ENCODE measurements at regions not wholly inside any gene's neighbourhood (a gene's known extent, or its start where the extent isn't known, plus 50 kb on each side); places are given as distances from the start of the nearest gene placed in this dataset.

DNA sequence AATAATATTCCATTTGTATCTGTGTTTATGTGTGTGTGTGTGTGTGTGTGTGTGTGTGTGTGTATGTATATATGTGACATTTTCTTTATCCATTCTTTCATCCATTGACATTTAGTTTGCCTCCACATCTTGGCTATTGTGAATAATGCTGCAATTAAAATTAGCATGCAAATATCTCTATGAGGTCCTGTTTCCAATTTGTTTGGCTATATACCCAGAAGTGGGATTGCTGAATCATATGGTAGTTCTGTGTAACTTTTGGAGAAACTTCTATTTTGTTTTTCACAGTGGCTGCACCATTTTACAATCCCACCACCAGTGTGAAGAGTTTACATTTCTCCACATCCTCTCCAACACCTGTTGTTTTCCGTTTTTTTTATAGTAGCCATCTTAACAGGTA, 53.1 kb downstream of the CH25H start:
- no peak for DNase-seq

GRCh38 chr10:89153116-89153515, 54.0 kb downstream of the CH25H start:
- no peak for DNase-seq

GRCh38 chr10:89151857-89152256, 55.3 kb downstream of the CH25H start:
- no peak for DNase-seq

- DNase-seq = no peak
Measured at GRCh38 chr10:89148061-89148460, 59.1 kb downstream of the CH25H start.

GRCh38 chr10:89147256-89147655, 59.9 kb downstream of the CH25H start:
- no peak for DNase-seq

- no peak for DNase-seq
Measured at GRCh38 chr10:89144836-89145235, 62.3 kb downstream of the CH25H start.

DNA sequence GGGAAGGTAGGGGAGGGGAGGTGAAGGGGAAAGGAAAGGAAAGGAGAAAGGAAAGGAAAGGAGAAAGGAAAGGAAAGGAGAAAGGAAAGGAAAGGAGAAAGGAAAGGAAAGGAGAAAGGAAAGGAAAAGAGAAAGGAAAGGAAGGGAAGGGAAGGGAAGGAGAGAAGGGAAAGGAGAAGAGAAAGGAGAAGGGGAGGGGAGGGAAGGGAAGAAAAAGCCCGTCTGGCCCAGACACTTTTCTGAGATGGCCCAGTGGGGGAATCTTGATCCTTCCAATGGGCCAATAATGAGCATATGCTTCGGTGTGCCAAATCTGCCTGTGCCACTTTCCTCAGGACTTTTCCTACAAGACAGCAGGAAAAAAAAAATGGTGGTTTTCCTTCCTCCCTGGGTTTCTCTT, 64.5 kb downstream of the CH25H start:
- no peak for DNase-seq

- no peak for DNase-seq
Measured at GRCh38 chr10:89138755-89139490, 68.2 kb downstream of the CH25H start.

DNA sequence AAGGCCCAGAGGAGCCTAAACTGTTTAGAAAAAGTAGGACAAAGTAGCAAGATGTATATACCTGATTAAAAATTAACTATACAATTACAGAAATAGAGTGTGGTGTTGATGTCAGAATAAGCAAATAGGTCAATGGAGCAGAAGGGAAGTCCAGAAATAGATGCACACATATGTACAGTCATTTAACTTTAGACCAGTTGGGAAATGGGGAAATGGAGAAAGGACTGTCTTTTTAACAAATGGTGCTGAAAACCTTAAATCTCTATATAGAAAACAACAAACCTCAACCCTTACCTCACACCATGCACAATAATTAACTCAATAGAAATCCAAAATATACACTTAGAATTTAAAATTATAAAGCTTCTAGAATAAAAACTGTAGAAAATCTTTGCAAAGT, 72.2 kb downstream of the CH25H start:
- DNase-seq = no peak

GRCh38 chr10:89129911-89130310, 77.2 kb downstream of the CH25H start:
- peak in 10 of 58 donors; percentile 0 to 25 (median 8) for DNase-seq

DNA sequence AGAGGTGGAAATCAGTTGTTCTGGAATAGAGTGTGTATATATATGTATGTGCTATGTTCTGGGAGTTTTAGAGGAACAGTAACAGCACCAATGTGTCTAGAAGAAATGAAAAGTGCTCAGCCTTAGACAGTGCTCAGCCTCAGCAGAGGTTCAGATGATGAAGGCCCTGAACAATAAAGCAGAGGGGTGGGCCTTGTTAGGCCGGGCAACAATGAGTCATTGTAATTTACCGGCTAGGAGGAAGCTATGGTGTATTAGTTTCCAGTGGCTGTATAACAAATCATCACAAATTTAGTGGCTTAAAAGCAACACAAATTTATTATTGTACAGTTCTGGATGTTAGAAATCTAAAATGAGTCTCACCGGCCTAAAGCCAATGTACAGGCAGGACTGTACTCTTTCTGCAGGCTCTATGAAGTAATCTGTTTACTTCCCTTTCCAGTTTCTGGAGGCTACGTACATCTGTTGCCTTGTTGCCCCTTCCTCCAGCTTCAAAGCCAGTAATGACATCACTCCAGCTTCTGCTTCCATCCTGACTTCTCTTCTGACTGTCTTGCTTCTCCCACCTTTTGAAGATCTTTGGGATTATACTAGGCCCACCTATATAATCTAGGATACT, 84.6 kb downstream of the CH25H start:
- peak in 1 of 58 donors; percentile 43 for DNase-seq

DNA sequence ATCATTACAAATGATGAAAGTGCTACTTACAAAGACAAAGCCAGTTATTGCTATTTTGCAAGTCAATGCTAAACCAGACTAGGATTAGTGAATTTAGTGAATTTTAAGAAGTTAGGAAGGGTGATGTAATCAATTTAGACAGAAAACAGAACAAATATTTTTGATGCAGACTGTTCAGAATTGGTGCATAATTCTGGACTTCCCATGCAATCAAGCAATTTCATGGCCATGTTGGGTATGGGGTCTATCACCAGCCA, 85.4 kb downstream of the CH25H start:
- DNase-seq = no peak

- peak in 1 of 58 donors; percentile 6 for DNase-seq
Measured at GRCh38 chr10:89120931-89121763, 86.0 kb downstream of the CH25H start.

DNA sequence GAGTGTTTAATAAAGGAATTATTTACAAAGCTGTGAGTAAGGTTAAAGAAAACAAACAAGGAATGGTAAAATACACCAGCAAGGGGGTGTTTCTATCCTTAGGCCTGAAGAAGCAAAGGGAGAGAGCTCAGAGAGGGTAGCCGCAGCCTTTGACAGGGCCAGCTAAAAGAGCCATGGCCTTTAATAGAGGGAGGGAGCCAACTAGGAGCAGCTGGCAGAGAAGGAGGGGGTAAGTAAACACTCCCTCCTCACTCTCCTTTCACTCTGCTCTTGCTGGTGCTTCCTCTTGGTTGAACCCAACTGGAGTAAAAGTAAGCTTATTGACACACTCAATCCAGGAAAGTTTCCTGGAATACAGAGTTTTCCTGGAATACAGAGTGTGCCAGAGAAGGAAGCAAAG, 87.5 kb downstream of the CH25H start:
- no peak for DNase-seq

DNA sequence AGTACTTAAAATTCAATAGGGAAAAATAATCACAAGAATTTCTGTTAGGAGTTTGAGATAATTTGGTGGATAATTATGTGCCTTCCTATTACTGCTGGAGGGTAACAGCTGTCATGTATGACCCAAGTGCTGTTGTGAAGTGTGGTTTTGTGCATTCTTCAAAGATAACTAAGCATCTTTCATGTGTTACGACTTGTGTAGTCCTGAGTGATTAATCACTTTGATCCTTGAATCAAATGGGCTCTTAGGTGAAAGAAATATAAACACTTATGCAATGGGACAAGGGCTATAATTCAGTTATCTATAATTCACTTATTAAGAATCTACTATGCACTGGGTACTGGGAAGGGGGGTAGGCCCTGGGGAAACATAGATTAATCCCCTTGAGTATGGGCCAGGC, 89.0 kb downstream of the CH25H start:
- DNase-seq = no peak

- no peak for DNase-seq
Measured at GRCh38 chr10:89115876-89116627, 91.1 kb downstream of the CH25H start.

DNA sequence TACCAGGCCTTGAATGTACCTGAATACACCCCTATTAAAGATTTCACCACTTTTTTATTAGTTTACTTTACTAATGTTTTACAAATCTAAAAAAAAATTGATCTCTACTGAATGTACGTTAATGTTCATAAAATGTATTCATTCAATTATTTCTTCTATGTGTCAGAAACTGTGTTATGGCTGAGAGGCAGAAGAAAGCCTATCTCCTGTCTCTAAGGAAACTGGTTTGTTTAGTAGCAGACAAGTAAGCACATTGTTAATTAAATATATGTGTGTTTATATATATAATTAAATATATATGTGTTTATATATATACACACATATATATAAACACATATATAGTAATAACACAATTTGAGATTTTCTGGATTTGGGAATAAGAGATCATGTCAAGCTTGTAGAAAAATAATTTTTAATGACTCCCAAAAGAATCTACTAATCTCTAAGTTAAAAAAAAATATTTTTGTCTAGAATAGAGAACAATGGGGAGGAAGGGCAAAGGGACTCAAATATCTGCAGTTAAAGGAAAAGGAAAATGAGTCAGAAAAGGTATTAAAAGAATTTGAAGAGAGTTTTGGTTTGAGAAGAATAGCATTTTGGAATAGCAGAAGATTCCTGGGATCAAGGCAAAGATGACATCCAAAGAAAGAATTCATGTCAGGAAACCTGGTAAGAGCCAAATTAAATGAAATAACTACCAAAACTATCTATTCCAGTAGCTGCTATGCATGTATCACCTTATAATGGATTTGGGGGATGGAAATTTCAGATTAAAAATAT, 92.1 kb downstream of the CH25H start:
- no peak for DNase-seq

- no peak for DNase-seq
Measured at GRCh38 chr10:89102735-89103134, 104.4 kb downstream of the CH25H start.

- DNase-seq = no peak
Measured at GRCh38 chr10:89101943-89102342, 105.2 kb downstream of the CH25H start.

- DNase-seq = no peak
Measured at GRCh38 chr10:89100680-89101079, 106.4 kb downstream of the CH25H start.

- DNase-seq = no peak
Measured at GRCh38 chr10:89097226-89097625, 106.6 kb downstream of the FAS start.
